K562 (cell line): ENCODE measurements at regions not wholly inside any gene's neighbourhood (a gene's known extent, or its start where the extent isn't known, plus 50 kb on each side); places are given as distances from the start of the nearest gene placed in this dataset.

Source experiments
- EGR1 ChIP-seq: fragments of 450-650 bp; conservative IDR thresholded peaks from 2 replicates; pipeline ENCODE4 v1.6.1; 2017; ENCODE audit warnings: mild to moderate bottlenecking
- FOXM1 ChIP-seq, 2 experiments: fragments of 450-650 bp in 1 of 2; sonication (generic) in 1 of 2; formaldehyde crosslinking in 1 of 2; IDR thresholded peaks; 2 replicates each; pipeline versions ENCODE4 v1.6.1 to v1.9.0; 2017 to 2022; ENCODE audit warnings: low read depth in 2 of 2, mild to moderate bottlenecking in 2 of 2, missing genetic modification reagents in 1 of 2, moderate library complexity in 1 of 2
- MAFK ChIP-seq: IDR thresholded peaks from 2 replicates; pipeline ENCODE4 v1.6.1; 2011; ENCODE audit warnings: low read length, improper control_type of control experiment
- ZNF253 ChIP-seq: fragments of 250-450 bp; sonication (Bioruptor Pico); conservative IDR thresholded peaks from 2 replicates; pipeline ENCODE4 v1.6.1; 2021; ENCODE audit warnings: mild to moderate bottlenecking
- TF ChIP-seq, protein P1 (sequence below): fragments of 450-650 bp; IDR thresholded peaks from 2 replicates; pipeline ENCODE4 v1.6.1; 2017; ENCODE audit warnings: antibody characterized with exemption
- TF ChIP-seq, protein P2 (sequence below), 3 experiments: IDR thresholded peaks in 2 of 3; conservative IDR thresholded peaks in 1 of 3; 2 replicates each; pipeline ENCODE4 v1.5.1; 2011 to 2012; ENCODE audit warnings: low read length in 3 of 3, mild to moderate bottlenecking in 3 of 3, control low read depth in 2 of 3, improper control_type of control experiment in 1 of 3, inconsistent platforms in 1 of 3, low read depth in 1 of 3, mixed read lengths in 1 of 3, moderate library complexity in 1 of 3; ENCODE audit not compliant: insufficient read depth in 2 of 3
- TF ChIP-seq, protein P3 (sequence below): fragments of 450-650 bp; formaldehyde crosslinking; IDR thresholded peaks from 2 replicates; pipeline ENCODE4 v1.4.0; 2022; ENCODE audit warnings: missing genetic modification characterization

DNA sequence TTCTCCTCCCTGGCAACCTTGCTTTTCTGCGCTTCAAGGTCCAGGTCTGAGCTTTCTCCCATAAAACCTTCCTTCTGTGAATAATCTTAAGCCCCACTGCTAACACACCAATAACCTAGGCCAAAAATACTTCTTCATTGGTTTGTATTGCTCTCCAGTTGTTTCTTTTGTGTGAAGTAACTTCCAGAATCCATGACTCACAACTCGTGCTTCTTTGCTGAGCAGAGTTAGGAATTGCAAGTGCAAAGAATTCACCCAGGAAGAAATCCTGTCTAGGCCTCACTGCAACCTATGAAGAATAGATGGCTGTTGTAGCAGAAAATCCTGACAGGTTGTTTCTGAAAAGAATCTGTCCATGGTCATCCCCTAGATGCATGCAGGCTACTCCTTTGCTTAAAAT, 295.7 kb downstream of the MED10 start (continued):
- TF ChIP-seq, protein P1, sequence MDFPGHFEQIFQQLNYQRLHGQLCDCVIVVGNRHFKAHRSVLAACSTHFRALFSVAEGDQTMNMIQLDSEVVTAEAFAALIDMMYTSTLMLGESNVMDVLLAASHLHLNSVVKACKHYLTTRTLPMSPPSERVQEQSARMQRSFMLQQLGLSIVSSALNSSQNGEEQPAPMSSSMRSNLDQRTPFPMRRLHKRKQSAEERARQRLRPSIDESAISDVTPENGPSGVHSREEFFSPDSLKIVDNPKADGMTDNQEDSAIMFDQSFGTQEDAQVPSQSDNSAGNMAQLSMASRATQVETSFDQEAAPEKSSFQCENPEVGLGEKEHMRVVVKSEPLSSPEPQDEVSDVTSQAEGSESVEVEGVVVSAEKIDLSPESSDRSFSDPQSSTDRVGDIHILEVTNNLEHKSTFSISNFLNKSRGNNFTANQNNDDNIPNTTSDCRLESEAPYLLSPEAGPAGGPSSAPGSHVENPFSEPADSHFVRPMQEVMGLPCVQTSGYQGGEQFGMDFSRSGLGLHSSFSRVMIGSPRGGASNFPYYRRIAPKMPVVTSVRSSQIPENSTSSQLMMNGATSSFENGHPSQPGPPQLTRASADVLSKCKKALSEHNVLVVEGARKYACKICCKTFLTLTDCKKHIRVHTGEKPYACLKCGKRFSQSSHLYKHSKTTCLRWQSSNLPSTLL: no peak
- TF ChIP-seq FOXM1 (IDR thresholded peaks at IDR 0.05; ENCODE audit: low read depth): no peak
- TF ChIP-seq FOXM1 (CRISPR knock-in tag; IDR thresholded peaks at IDR 0.05; ENCODE audit: low read depth): no peak
- TF ChIP-seq MAFK: no peak
- TF ChIP-seq EGR1: no peak
- TF ChIP-seq, protein P2, sequence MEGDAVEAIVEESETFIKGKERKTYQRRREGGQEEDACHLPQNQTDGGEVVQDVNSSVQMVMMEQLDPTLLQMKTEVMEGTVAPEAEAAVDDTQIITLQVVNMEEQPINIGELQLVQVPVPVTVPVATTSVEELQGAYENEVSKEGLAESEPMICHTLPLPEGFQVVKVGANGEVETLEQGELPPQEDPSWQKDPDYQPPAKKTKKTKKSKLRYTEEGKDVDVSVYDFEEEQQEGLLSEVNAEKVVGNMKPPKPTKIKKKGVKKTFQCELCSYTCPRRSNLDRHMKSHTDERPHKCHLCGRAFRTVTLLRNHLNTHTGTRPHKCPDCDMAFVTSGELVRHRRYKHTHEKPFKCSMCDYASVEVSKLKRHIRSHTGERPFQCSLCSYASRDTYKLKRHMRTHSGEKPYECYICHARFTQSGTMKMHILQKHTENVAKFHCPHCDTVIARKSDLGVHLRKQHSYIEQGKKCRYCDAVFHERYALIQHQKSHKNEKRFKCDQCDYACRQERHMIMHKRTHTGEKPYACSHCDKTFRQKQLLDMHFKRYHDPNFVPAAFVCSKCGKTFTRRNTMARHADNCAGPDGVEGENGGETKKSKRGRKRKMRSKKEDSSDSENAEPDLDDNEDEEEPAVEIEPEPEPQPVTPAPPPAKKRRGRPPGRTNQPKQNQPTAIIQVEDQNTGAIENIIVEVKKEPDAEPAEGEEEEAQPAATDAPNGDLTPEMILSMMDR (IDR thresholded peaks at IDR 0.05 in 2 of 3, conservative IDR thresholded peaks at IDR 0.05 in 1 of 3; ENCODE audit: insufficient read depth in 2 of 3, low read depth in 1 of 3, low read length in 3 of 3): no peak
- TF ChIP-seq ZNF253 (CRISPR knock-in tag): no peak
- TF ChIP-seq, protein P3, sequence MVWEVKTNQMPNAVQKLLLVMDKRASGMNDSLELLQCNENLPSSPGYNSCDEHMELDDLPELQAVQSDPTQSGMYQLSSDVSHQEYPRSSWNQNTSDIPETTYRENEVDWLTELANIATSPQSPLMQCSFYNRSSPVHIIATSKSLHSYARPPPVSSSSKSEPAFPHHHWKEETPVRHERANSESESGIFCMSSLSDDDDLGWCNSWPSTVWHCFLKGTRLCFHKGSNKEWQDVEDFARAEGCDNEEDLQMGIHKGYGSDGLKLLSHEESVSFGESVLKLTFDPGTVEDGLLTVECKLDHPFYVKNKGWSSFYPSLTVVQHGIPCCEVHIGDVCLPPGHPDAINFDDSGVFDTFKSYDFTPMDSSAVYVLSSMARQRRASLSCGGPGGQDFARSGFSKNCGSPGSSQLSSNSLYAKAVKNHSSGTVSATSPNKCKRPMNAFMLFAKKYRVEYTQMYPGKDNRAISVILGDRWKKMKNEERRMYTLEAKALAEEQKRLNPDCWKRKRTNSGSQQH (CRISPR knock-in tag): no peak
